ENCODE measurements at regions not wholly inside any gene's neighbourhood (a gene's known extent, or its start where the extent isn't known, plus 50 kb on each side); places are given as distances from the start of the nearest gene placed in this dataset.
"Not testable (repeated sequence)": the region's sequence is repeated elsewhere in the genome, so short reads cannot be mapped to it uniquely, and the experiment has no call there.

GRCh38 chr5:23977365-23977764, 470.0 kb downstream of the PRDM9 start:
- DNase-seq = no peak
- peaks cover 20 to 26% of the 10 kb centered on the region in 2 donors for H3K9me3 Mint-ChIP-seq
- no peaks in the 10 kb centered on the region for H3K27me3 Mint-ChIP-seq
- no peaks in the 10 kb centered on the region for H3K36me3 Mint-ChIP-seq
- ATAC-seq (replicated peaks) = no peak
- no peak overlapping the region for H3K4me3 Mint-ChIP-seq
- H3K4me1 Mint-ChIP-seq = no peaks in the 10 kb centered on the region
- H3K27ac Mint-ChIP-seq = no peak overlapping the region

GRCh38 chr5:23977997-23978396, 470.6 kb downstream of the PRDM9 start:
- H3K4me1 Mint-ChIP-seq = no peaks in the 10 kb centered on the region
- no peak overlapping the region for H3K4me3 Mint-ChIP-seq
- H3K27me3 Mint-ChIP-seq = no peaks in the 10 kb centered on the region
- no peak overlapping the region for H3K27ac Mint-ChIP-seq
- peaks cover 22 to 26% of the 10 kb centered on the region in 2 donors for H3K9me3 Mint-ChIP-seq
- no peaks in the 10 kb centered on the region for H3K36me3 Mint-ChIP-seq
- DNase-seq (no peak), ATAC-seq (replicated peaks) (no peak)

GRCh38 chr5:23991406-23991805, 484.0 kb downstream of the PRDM9 start:
- Mint-ChIP-seq H3K36me3 (no peaks in the 10 kb centered on the region), H3K4me1 (no peaks in the 10 kb centered on the region), H3K27me3 (no peaks in the 10 kb centered on the region), H3K4me3 (no peak overlapping the region), H3K27ac (no peak overlapping the region), H3K9me3 (peaks cover 3 to 4% of the 10 kb centered on the region in 2 donors)
- DNase-seq (no peak), ATAC-seq (replicated peaks) (no peak)

GRCh38 chr5:23994581-23995370, 487.4 kb downstream of the PRDM9 start:
- no peak overlapping the region for H3K27ac Mint-ChIP-seq
- no peaks in the 10 kb centered on the region for H3K4me1 Mint-ChIP-seq
- H3K9me3 Mint-ChIP-seq = peaks cover 1 to 8% of the 10 kb centered on the region in 2 donors
- H3K27me3 Mint-ChIP-seq = no peaks in the 10 kb centered on the region
- no peak for ATAC-seq (replicated peaks)
- no peak overlapping the region for H3K4me3 Mint-ChIP-seq
- no peaks in the 10 kb centered on the region for H3K36me3 Mint-ChIP-seq
- DNase-seq = no peak

- H3K9me3 Mint-ChIP-seq = peaks cover 1 to 8% of the 10 kb centered on the region in 2 donors
- H3K4me3 Mint-ChIP-seq = no peak overlapping the region
- DNase-seq = no peak
- no peak overlapping the region for H3K27ac Mint-ChIP-seq
- no peaks in the 10 kb centered on the region for H3K36me3 Mint-ChIP-seq
- H3K27me3 Mint-ChIP-seq = no peaks in the 10 kb centered on the region
- ATAC-seq (replicated peaks) = no peak
- H3K4me1 Mint-ChIP-seq = no peaks in the 10 kb centered on the region
Observed at GRCh38 chr5:23996525-23996924, 489.1 kb downstream of the PRDM9 start.

- Mint-ChIP-seq H3K27ac (no peak overlapping the region), H3K36me3 (no peaks in the 10 kb centered on the region), H3K9me3 (peaks cover 0 to 4% of the 10 kb centered on the region in 2 donors), H3K4me3 (no peak overlapping the region), H3K4me1 (no peaks in the 10 kb centered on the region), H3K27me3 (no peaks in the 10 kb centered on the region)
- DNase-seq (no peak), ATAC-seq (replicated peaks) (no peak)
Observed at GRCh38 chr5:24005384-24005783, 498.0 kb downstream of the PRDM9 start.

GRCh38 chr5:24017710-24018109, 510.3 kb downstream of the PRDM9 start:
- H3K4me3 Mint-ChIP-seq; ATAC-seq (replicated peaks); H3K27me3 Mint-ChIP-seq; H3K4me1 Mint-ChIP-seq; H3K27ac Mint-ChIP-seq; H3K9me3 Mint-ChIP-seq; H3K36me3 Mint-ChIP-seq; DNase-seq: not testable (repeated sequence)

- no peaks in the 10 kb centered on the region for H3K27me3 Mint-ChIP-seq
- DNase-seq = no peak
- no peaks in the 10 kb centered on the region for H3K4me1 Mint-ChIP-seq
- H3K9me3 Mint-ChIP-seq = peaks cover 17 to 33% of the 10 kb centered on the region in 2 donors
- H3K27ac Mint-ChIP-seq = no peak overlapping the region
- no peaks in the 10 kb centered on the region for H3K36me3 Mint-ChIP-seq
- H3K4me3 Mint-ChIP-seq = no peak overlapping the region
- no peak for ATAC-seq (replicated peaks)
Observed at GRCh38 chr5:24026288-24026687, 518.9 kb downstream of the PRDM9 start.

GRCh38 chr5:24042688-24043087, 535.3 kb downstream of the PRDM9 start:
- Mint-ChIP-seq H3K9me3 (peaks cover 4 to 6% of the 10 kb centered on the region in 2 donors), H3K27ac (no peak overlapping the region), H3K27me3 (no peaks in the 10 kb centered on the region), H3K4me3 (no peak overlapping the region), H3K36me3 (no peaks in the 10 kb centered on the region), H3K4me1 (no peaks in the 10 kb centered on the region)
- no peak for ATAC-seq (replicated peaks)
- no peak for DNase-seq

- H3K27me3 Mint-ChIP-seq = no peaks in the 10 kb centered on the region
- DNase-seq (no peak), ATAC-seq (replicated peaks) (no peak)
- no peaks in the 10 kb centered on the region for H3K36me3 Mint-ChIP-seq
- H3K9me3 Mint-ChIP-seq = peaks cover 2 to 6% of the 10 kb centered on the region in 2 donors
- H3K4me1 Mint-ChIP-seq = no peaks in the 10 kb centered on the region
- no peak overlapping the region for H3K27ac Mint-ChIP-seq
- no peak overlapping the region for H3K4me3 Mint-ChIP-seq
Observed at GRCh38 chr5:24045046-24045445, 537.6 kb downstream of the PRDM9 start.

- Mint-ChIP-seq H3K27ac (no peak overlapping the region), H3K36me3 (no peaks in the 10 kb centered on the region), H3K4me3 (no peak overlapping the region), H3K4me1 (no peaks in the 10 kb centered on the region), H3K9me3 (peaks cover 10 to 13% of the 10 kb centered on the region in 2 donors), H3K27me3 (no peaks in the 10 kb centered on the region)
- DNase-seq (no peak), ATAC-seq (replicated peaks) (no peak)
Observed at GRCh38 chr5:24053737-24054136, 546.3 kb downstream of the PRDM9 start.

GRCh38 chr5:24059006-24059405, 551.6 kb downstream of the PRDM9 start:
- no peaks in the 10 kb centered on the region for H3K27me3 Mint-ChIP-seq
- no peak for ATAC-seq (replicated peaks)
- H3K4me3 Mint-ChIP-seq = no peak overlapping the region
- peaks cover 4 to 5% of the 10 kb centered on the region in 2 donors for H3K9me3 Mint-ChIP-seq
- H3K27ac Mint-ChIP-seq = no peak overlapping the region
- H3K36me3 Mint-ChIP-seq = no peaks in the 10 kb centered on the region
- DNase-seq = no peak
- H3K4me1 Mint-ChIP-seq = no peaks in the 10 kb centered on the region

GRCh38 chr5:24059716-24060115, 552.3 kb downstream of the PRDM9 start:
- Mint-ChIP-seq H3K4me3 (no peak overlapping the region), H3K4me1 (no peaks in the 10 kb centered on the region), H3K36me3 (no peaks in the 10 kb centered on the region), H3K27ac (no peak overlapping the region), H3K27me3 (no peaks in the 10 kb centered on the region), H3K9me3 (peaks cover 4 to 5% of the 10 kb centered on the region in 2 donors)
- DNase-seq = no peak
- ATAC-seq (replicated peaks) = no peak

- H3K27me3 Mint-ChIP-seq = no peaks in the 10 kb centered on the region
- no peak overlapping the region for H3K4me3 Mint-ChIP-seq
- H3K4me1 Mint-ChIP-seq = no peaks in the 10 kb centered on the region
- no peak for DNase-seq
- ATAC-seq (replicated peaks) = no peak
- no peak overlapping the region for H3K27ac Mint-ChIP-seq
- no peaks in the 10 kb centered on the region for H3K36me3 Mint-ChIP-seq
- H3K9me3 Mint-ChIP-seq = peaks cover 7 to 8% of the 10 kb centered on the region in 2 donors
Observed at GRCh38 chr5:24065779-24066178, 558.4 kb downstream of the PRDM9 start.

- Mint-ChIP-seq H3K9me3 (peaks cover 7 to 8% of the 10 kb centered on the region in 2 donors), H3K27ac (no peak overlapping the region), H3K36me3 (no peaks in the 10 kb centered on the region), H3K27me3 (no peaks in the 10 kb centered on the region), H3K4me3 (no peak overlapping the region), H3K4me1 (no peaks in the 10 kb centered on the region)
- no peak for DNase-seq
- ATAC-seq (replicated peaks) = no peak
Observed at GRCh38 chr5:24067208-24067607, 559.8 kb downstream of the PRDM9 start.
